Activated CD4-positive, alpha-beta T cell treated with anti-CD3 and anti-CD28 coated beads for 36 hours (primary cell): ENCODE measurements at regions not wholly inside any gene's neighbourhood (a gene's known extent, or its start where the extent isn't known, plus 50 kb on each side); places are given as distances from the start of the nearest gene placed in this dataset.

Source experiments
- ATAC-seq: fragments of 200-7000 bp; cut with Tn5 transposase; one replicate; pipeline ENCODE4 v1.10.0; 2021; ENCODE audit warnings: mild to moderate bottlenecking, moderate library complexity
- CTCF ChIA-PET: fragments of 350-600 bp; sonication (Branson Sonifier 250); formaldehyde crosslinking; loops from one replicate; lab custom pipeline; 2021; ENCODE audit warnings: antibody characterized with exemption; lab: Charles Lee
- POLR2A ChIA-PET: fragments of 350-600 bp; sonication (Branson Sonifier 250); formaldehyde crosslinking; loops from one replicate; lab custom pipeline; 2021; ENCODE audit warnings: antibody characterized with exemption, inconsistent platforms; lab: Charles Lee
- DNase-seq: peaks from one replicate; pipeline ENCODE4 v3.0.0-alpha.2; 2020
- H3K27ac Mint-ChIP-seq: one replicate; pipeline ENCODE4 v1.8.0; 2021; ENCODE audit warnings: mixed read lengths
- H3K27me3 Mint-ChIP-seq: one replicate; pipeline ENCODE4 v1.8.0; 2021; ENCODE audit warnings: mixed read lengths
- H3K36me3 Mint-ChIP-seq: one replicate; pipeline ENCODE4 v1.8.0; 2021; ENCODE audit warnings: low read depth, mixed read lengths
- H3K4me1 Mint-ChIP-seq: one replicate; pipeline ENCODE4 v1.8.0; 2021; ENCODE audit warnings: mixed read lengths
- H3K4me3 Mint-ChIP-seq: one replicate; pipeline ENCODE4 v1.8.0; 2021; ENCODE audit warnings: mild to moderate bottlenecking, moderate library complexity, mixed read lengths
- H3K9me3 Mint-ChIP-seq: one replicate; pipeline ENCODE4 v1.8.0; 2021; ENCODE audit warnings: low read depth, mixed read lengths
- intact Hi-C, 2 experiments: fragments of 100-400 bp; cut with DNase I in 1 of 2; cut with micrococcal nuclease in 1 of 2; formaldehyde crosslinking; loops; one replicate each; pipeline versions ENCODE4 v1.14.2 to v1.15.1; 2022 to 2024; cut with DNase I, micrococcal nuclease

DNA sequence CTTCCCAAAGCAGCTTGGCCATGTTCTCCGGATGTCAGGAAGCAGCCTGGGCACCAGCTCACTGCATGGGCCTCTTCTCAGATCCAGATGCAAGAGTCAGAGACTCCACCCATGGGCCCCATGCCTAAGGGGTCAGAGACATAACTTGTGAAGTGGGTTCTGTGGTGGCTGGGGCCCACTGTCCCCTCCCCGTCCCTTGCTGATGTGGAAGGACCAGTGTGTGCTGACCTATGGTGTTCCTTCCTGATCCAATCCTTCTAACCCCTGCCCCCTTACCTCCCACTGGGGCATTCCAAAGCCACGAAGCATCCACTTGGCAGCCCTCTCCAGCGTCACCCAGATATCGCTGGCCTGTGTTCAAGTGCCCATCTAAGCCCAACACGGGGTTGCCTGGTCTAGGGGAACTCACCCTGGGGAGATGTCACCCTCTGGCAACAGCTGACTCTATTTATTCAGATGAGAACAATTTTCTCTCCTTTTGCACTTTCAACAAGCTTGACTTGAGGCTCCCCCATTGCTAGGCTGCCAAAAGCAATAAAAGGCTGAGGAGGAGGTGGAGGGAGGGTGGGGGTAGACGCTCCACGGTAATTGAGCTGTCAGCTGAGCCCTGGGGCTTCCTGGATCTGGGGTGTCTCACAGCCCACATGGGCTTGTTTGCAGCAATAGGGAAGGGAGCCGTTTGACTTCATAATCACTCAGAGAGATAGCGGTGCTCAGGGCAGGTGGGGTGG, 158.5 kb downstream of the ADAMTS15 start:
- intact Hi-C loops: no loop called here
- H3K4me3 Mint-ChIP-seq: no peak overlapping the region
- no peak for ATAC-seq
- POLR2A ChIA-PET: no interaction called here
- CTCF ChIA-PET: no interaction called here
- no peaks in the 10 kb centered on the region for H3K27me3 Mint-ChIP-seq
- no peak for DNase-seq
- no peaks in the 10 kb centered on the region for H3K4me1 Mint-ChIP-seq
- no peaks in the 10 kb centered on the region for H3K9me3 Mint-ChIP-seq
- H3K36me3 Mint-ChIP-seq: no peaks in the 10 kb centered on the region
- H3K27ac Mint-ChIP-seq: no peak overlapping the region

GRCh38 chr11:130608287-130608686, 159.8 kb downstream of the ADAMTS15 start:
- POLR2A ChIA-PET: no interaction called here
- Mint-ChIP-seq H3K36me3 (no peaks in the 10 kb centered on the region), H3K9me3 (no peaks in the 10 kb centered on the region), H3K27ac (no peak overlapping the region), H3K4me3 (no peak overlapping the region), H3K27me3 (peaks cover 1% of the 10 kb centered on the region), H3K4me1 (no peaks in the 10 kb centered on the region)
- ATAC-seq (no peak), DNase-seq (no peak)
- CTCF ChIA-PET: no interaction called here
- intact Hi-C loops: no loop called here

- H3K4me1 Mint-ChIP-seq: no peaks in the 10 kb centered on the region
- peaks cover 2% of the 10 kb centered on the region for H3K27me3 Mint-ChIP-seq
- no peak overlapping the region for H3K27ac Mint-ChIP-seq
- CTCF ChIA-PET: interaction anchor here (0.6 kb wide), 1 partner anchor 79 kb away, joined by 3 read pairs; no protein-coding TSS in a partner anchor
- no peak overlapping the region for H3K4me3 Mint-ChIP-seq
- no peaks in the 10 kb centered on the region for H3K36me3 Mint-ChIP-seq
- ATAC-seq (no peak), DNase-seq (no peak)
- intact Hi-C loops: no loop called here
- POLR2A ChIA-PET: no interaction called here
- H3K9me3 Mint-ChIP-seq: no peaks in the 10 kb centered on the region
Measured at GRCh38 chr11:130609121-130610035, 160.9 kb downstream of the ADAMTS15 start.

DNA sequence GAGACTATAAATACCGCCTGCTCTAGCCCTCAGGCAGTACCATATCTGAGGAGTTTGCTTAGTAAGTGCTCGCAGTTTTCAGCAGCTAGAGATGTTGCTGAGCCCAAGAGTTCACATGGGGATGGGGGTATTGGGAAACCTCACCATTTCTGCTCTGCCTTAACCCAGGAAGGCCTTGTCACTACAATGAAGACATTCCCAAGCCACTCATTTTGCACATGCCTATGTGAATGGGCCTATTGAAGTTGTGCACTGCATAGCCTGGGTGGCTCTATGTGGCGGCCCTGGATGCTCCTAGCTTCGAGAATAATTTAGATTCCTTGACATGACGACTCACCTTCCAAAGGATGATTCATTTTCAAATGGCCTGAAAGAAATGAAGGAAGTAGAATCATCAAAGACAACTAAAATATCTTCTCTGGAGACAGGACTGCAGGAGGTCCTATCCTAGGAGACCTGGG, 163.4 kb downstream of the ADAMTS15 start:
- Mint-ChIP-seq H3K4me1 (no peaks in the 10 kb centered on the region), H3K27ac (no peak overlapping the region), H3K4me3 (no peak overlapping the region), H3K36me3 (no peaks in the 10 kb centered on the region), H3K27me3 (peaks cover 2% of the 10 kb centered on the region), H3K9me3 (no peaks in the 10 kb centered on the region)
- ATAC-seq (no peak), DNase-seq (no peak)
- POLR2A ChIA-PET: no interaction called here
- CTCF ChIA-PET: no interaction called here
- intact Hi-C loops: no loop called here

GRCh38 chr11:130612291-130612851, 163.9 kb downstream of the ADAMTS15 start:
- H3K36me3 Mint-ChIP-seq: no peaks in the 10 kb centered on the region
- peak overlapping the region; percentile 27 for H3K27ac Mint-ChIP-seq
- intact Hi-C loops: no loop called here
- peaks cover 2% of the 10 kb centered on the region for H3K27me3 Mint-ChIP-seq
- DNase-seq (no peak), ATAC-seq (no peak)
- no peaks in the 10 kb centered on the region for H3K9me3 Mint-ChIP-seq
- no peaks in the 10 kb centered on the region for H3K4me1 Mint-ChIP-seq
- ChIA-PET POLR2A (no interaction called here), CTCF (no interaction called here)
- H3K4me3 Mint-ChIP-seq: no peak overlapping the region

- ATAC-seq: no peak
- intact Hi-C loops: no loop called here
Measured at GRCh38 chr11:130613396-130613795, 165.0 kb downstream of the ADAMTS15 start.

GRCh38 chr11:130614591-130614990, 166.1 kb downstream of the ADAMTS15 start:
- Mint-ChIP-seq H3K4me3 (no peak overlapping the region), H3K9me3 (peaks cover 1% of the 10 kb centered on the region), H3K36me3 (no peaks in the 10 kb centered on the region), H3K27me3 (peaks cover 5% of the 10 kb centered on the region), H3K4me1 (no peaks in the 10 kb centered on the region), H3K27ac (no peak overlapping the region)
- POLR2A ChIA-PET: no interaction called here
- ATAC-seq: no peak
- CTCF ChIA-PET: no interaction called here
- DNase-seq: no peak
- intact Hi-C loops: no loop called here

More at GRCh38 chr11:130613396-130613795, 165.0 kb downstream of the ADAMTS15 start:
- Mint-ChIP-seq H3K36me3 (no peaks in the 10 kb centered on the region), H3K9me3 (no peaks in the 10 kb centered on the region), H3K4me1 (no peaks in the 10 kb centered on the region), H3K4me3 (no peak overlapping the region), H3K27ac (no peak overlapping the region), H3K27me3 (peaks cover 2% of the 10 kb centered on the region)
- DNase-seq: no peak
- CTCF ChIA-PET: no interaction called here
- POLR2A ChIA-PET: no interaction called here

DNA sequence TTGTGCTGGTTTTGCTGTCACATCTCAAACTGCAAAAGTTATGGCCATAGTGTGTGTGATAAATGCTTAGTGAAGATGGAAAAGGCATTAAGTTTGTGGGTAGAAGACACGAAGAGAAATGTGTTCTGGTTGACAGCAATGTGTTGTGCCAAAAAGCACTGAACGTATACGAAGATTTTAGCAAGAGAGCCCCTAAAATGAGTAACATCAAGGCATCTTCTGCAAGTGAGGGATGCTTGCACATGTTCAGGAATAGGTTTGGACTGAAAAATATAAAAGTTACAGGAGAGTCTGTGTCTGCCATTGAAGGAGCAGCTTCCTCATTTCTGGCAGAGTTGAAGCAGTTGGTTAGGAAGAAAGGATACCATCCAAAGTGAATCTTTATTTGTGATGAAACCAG, 167.1 kb downstream of the ADAMTS15 start:
- Mint-ChIP-seq H3K36me3 (no peaks in the 10 kb centered on the region), H3K4me3 (no peak overlapping the region), H3K27ac (no peak overlapping the region), H3K4me1 (no peaks in the 10 kb centered on the region), H3K27me3 (peaks cover 8% of the 10 kb centered on the region), H3K9me3 (peaks cover 3% of the 10 kb centered on the region)
- ATAC-seq (no peak), DNase-seq (no peak)
- ChIA-PET POLR2A (no interaction called here), CTCF (no interaction called here)
- intact Hi-C loops: no loop called here

DNA sequence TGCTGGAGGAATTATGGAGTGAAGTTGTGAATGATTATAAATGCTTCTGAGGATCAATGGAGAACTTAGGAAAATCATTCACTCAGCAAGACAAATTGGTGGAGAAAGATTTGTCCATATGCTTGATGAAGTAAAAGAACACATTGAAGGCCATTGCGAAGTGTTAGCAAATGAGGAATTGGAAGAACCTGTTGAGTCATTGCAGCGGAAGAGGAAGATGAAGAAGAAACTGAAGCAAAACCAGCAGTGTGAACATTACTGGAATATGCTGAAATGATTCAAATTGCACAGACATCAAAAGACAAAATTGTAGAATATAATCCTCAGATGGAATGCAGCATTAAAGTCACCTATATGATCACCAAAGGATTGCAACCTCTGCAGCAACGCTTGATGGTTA, 168.1 kb downstream of the ADAMTS15 start:
- DNase-seq: no peak
- Mint-ChIP-seq H3K9me3 (peaks cover 3% of the 10 kb centered on the region), H3K27ac (no peak overlapping the region), H3K4me3 (no peak overlapping the region), H3K27me3 (peaks cover 8% of the 10 kb centered on the region), H3K4me1 (no peaks in the 10 kb centered on the region), H3K36me3 (no peaks in the 10 kb centered on the region)
- ChIA-PET CTCF (no interaction called here), POLR2A (no interaction called here)
- no peak for ATAC-seq
- intact Hi-C loops: no loop called here

DNA sequence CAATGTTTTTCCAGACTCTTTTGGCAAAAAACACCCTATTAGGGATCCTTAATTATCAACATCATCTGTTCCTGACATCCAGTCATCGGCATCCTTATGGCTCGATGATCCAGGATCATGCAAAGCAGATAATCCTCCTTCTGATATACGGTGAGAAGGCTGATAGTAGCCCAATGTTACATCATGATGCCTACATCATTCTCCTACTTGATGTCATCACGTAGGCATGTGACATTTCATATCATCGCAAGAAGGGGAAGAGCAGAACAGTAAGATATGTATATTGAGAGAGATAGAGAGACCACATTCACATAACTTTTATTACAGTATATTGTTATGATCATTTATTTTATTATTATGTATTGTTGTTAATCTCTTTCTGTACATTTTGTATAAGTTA, 168.6 kb downstream of the ADAMTS15 start:
- Mint-ChIP-seq H3K36me3 (no peaks in the 10 kb centered on the region), H3K27ac (no peak overlapping the region), H3K9me3 (peaks cover 3% of the 10 kb centered on the region), H3K27me3 (peaks cover 8% of the 10 kb centered on the region), H3K4me1 (no peaks in the 10 kb centered on the region), H3K4me3 (no peak overlapping the region)
- DNase-seq (no peak), ATAC-seq (no peak)
- POLR2A ChIA-PET: no interaction called here
- CTCF ChIA-PET: no interaction called here
- intact Hi-C loops: no loop called here

- intact Hi-C loops: no loop called here
- H3K4me1 Mint-ChIP-seq: no peaks in the 10 kb centered on the region
- ChIA-PET POLR2A (no interaction called here), CTCF (no interaction called here)
- H3K27ac Mint-ChIP-seq: no peak overlapping the region
- peaks cover 19% of the 10 kb centered on the region for H3K27me3 Mint-ChIP-seq
- no peaks in the 10 kb centered on the region for H3K36me3 Mint-ChIP-seq
- DNase-seq (no peak), ATAC-seq (no peak)
- H3K9me3 Mint-ChIP-seq: peaks cover 3% of the 10 kb centered on the region
- no peak overlapping the region for H3K4me3 Mint-ChIP-seq
Measured at GRCh38 chr11:130620548-130620947, 172.1 kb downstream of the ADAMTS15 start.
